WERI-Rb-1 (cell line): ENCODE measurements at regions not wholly inside any gene's neighbourhood (a gene's known extent, or its start where the extent isn't known, plus 50 kb on each side); places are given as distances from the start of the nearest gene placed in this dataset.
"Not testable (repeated sequence)": the region's sequence is repeated elsewhere in the genome, so short reads cannot be mapped to it uniquely, and the experiment has no call there.

Source experiments
- DNase-seq: peaks from one replicate; pipeline ENCODE4 v3.0.0-alpha.2; 2020
- H3K27ac ChIP-seq: fragments of 250-450 bp; sonication (Bioruptor Pico); 2 replicates; pipeline ENCODE4 v1.5.1; 2020; ENCODE audit warnings: mild to moderate bottlenecking, moderate library complexity
- H3K27me3 ChIP-seq: fragments of 250-450 bp; sonication (Bioruptor Pico); 2 replicates; pipeline ENCODE4 v1.5.1; 2021; ENCODE audit warnings: mild to moderate bottlenecking, low read depth, moderate library complexity; ENCODE audit not compliant: insufficient read depth, severe bottlenecking
- H3K36me3 ChIP-seq: fragments of 250-450 bp; sonication (Bioruptor Pico); 2 replicates; pipeline ENCODE4 v1.5.1; 2020; ENCODE audit warnings: mild to moderate bottlenecking, moderate library complexity
- H3K4me3 ChIP-seq: 2 replicates; pipeline ENCODE4 v1.5.1; 2011; ENCODE audit warnings: low read depth, mild to moderate bottlenecking, control low read depth, low read length
- H3K9me3 ChIP-seq: fragments of 250-450 bp; sonication (Bioruptor Pico); 2 replicates; pipeline ENCODE4 v1.5.1; 2021; ENCODE audit warnings: mild to moderate bottlenecking, moderate library complexity; ENCODE audit not compliant: severe bottlenecking
- TF ChIP-seq, protein P1 (sequence below): IDR thresholded peaks from 2 replicates; pipeline ENCODE4 v1.5.1; 2011; ENCODE audit warnings: low read depth, mild to moderate bottlenecking, control low read depth, inconsistent platforms, low read length

DNA sequence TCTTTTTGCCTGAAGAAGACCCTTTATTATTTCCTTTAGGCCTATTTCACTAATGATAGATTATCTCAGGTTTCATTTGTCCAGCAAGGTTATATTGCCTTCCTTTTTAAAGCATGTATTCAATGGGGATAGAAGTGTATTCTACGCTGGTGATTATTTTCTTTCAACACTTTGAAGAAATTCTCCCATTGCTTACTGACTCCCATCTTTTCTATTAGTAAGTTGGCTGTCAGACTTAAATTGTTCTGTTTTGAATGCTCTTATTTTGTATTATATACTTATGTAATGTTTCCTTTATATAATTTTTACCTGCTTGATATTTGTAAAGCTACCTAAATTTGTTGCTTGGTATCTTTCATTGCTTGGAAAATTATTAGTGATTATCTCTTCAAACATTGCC, 445.1 kb upstream of the RASGRP1 start:
- Histone ChIP-seq H3K27ac (no peak overlapping the region), H3K27me3 (peaks cover under 1% of the 10 kb centered on the region), H3K36me3 (no peaks in the 10 kb centered on the region), H3K4me3 (no peak overlapping the region), H3K9me3 (peaks cover 14% of the 10 kb centered on the region)
- TF ChIP-seq, protein P1, sequence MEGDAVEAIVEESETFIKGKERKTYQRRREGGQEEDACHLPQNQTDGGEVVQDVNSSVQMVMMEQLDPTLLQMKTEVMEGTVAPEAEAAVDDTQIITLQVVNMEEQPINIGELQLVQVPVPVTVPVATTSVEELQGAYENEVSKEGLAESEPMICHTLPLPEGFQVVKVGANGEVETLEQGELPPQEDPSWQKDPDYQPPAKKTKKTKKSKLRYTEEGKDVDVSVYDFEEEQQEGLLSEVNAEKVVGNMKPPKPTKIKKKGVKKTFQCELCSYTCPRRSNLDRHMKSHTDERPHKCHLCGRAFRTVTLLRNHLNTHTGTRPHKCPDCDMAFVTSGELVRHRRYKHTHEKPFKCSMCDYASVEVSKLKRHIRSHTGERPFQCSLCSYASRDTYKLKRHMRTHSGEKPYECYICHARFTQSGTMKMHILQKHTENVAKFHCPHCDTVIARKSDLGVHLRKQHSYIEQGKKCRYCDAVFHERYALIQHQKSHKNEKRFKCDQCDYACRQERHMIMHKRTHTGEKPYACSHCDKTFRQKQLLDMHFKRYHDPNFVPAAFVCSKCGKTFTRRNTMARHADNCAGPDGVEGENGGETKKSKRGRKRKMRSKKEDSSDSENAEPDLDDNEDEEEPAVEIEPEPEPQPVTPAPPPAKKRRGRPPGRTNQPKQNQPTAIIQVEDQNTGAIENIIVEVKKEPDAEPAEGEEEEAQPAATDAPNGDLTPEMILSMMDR = no peak
- DNase-seq = no peak

DNA sequence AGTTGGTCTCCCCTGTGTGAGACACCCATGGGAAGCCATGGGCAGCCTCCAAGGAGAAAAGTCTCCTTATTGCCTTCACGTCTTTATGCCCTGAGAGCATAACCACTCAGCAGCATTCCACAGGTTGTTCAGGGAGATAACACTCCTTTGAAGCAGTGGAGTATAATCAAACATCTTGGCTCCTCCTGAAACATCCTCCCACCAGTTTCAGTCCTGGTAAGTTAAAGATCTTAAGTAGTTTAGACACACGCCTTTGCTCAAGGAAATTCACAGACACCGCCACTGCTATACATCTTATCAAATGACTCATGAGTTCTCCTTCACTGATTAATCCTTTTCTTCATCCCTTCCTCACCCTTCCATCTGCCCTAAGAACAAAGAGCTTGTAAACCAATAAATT, 446.5 kb upstream of the RASGRP1 start:
- H3K9me3 ChIP-seq = peaks cover 14% of the 10 kb centered on the region
- H3K27ac ChIP-seq, DNase-seq, H3K27me3 ChIP-seq, H3K4me3 ChIP-seq, H3K36me3 ChIP-seq: not testable (repeated sequence)

DNA sequence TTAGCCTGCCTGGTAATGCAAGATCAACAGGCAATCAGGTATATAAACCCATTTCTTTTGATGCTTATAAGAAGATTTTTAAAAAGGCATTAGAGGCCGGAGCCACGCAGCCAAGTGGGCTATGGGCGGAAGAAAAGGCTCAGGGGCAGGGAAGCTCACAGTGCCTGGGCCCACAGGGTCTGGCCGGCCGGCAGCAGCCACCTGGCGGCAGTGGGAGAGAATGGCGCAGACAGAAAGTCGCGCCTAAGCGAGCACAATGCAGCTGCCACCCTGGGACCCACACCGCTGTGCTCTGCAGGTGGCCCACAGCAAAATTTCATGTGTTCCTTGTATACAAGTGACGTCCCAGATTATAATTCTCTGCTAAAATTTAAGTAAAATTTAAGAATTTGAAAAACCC, 448.6 kb upstream of the RASGRP1 start:
- DNase-seq = no peak
- Histone ChIP-seq H3K9me3 (peaks cover 14% of the 10 kb centered on the region), H3K27me3 (peaks cover 5% of the 10 kb centered on the region), H3K4me3 (no peak overlapping the region), H3K27ac (no peak overlapping the region), H3K36me3 (no peaks in the 10 kb centered on the region)
- TF ChIP-seq, protein P1 = no peak

DNA sequence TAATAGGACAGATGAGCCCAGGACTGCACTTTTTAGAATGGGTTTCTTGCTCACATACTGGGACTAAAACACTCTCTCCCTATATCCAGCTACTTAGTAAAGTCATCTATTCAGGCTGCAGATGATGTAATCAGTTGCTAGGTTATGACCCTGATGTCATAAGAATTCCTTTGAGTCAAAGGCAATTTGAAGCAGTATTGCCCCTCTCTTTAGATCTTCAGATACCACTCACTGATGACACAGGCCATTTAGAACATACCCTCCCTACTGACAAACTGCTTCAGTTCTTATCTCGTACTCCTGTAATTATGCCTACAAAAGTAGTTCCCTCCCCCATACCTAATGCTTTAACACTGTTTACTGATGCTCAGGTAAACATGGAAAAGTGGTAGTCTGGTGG, 450.1 kb upstream of the RASGRP1 start:
- no peak overlapping the region for H3K4me3 ChIP-seq
- H3K27me3 ChIP-seq = peaks cover 10% of the 10 kb centered on the region
- H3K9me3 ChIP-seq = peaks cover 11% of the 10 kb centered on the region
- no peak overlapping the region for H3K27ac ChIP-seq
- H3K36me3 ChIP-seq = no peaks in the 10 kb centered on the region
- DNase-seq = no peak
- TF ChIP-seq, protein P1 = no peak

DNA sequence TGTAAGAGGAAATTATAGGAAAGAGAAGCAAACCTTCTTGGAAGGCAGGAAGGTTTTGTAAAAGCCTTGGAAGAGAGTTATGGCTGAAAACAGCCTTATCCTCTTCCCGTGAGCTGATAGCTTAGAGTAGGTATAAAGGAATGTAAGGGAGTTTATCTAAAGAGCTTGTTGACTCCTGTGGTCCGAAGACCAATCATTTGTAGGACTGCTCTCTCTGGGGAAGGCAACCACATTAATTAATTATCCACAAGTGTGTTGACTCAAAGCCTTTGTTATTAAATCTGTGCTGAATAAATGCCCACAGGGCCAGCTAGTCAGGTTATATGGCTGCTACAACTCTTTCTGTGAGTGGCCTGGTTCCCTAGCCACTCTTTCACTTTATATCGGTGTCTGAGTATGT, 452.1 kb upstream of the RASGRP1 start:
- H3K27ac ChIP-seq = no peak overlapping the region
- H3K36me3 ChIP-seq = no peaks in the 10 kb centered on the region
- peaks cover 10% of the 10 kb centered on the region for H3K27me3 ChIP-seq
- H3K4me3 ChIP-seq = no peak overlapping the region
- no peaks in the 10 kb centered on the region for H3K9me3 ChIP-seq
- TF ChIP-seq, protein P1 = no peak
- DNase-seq = no peak

DNA sequence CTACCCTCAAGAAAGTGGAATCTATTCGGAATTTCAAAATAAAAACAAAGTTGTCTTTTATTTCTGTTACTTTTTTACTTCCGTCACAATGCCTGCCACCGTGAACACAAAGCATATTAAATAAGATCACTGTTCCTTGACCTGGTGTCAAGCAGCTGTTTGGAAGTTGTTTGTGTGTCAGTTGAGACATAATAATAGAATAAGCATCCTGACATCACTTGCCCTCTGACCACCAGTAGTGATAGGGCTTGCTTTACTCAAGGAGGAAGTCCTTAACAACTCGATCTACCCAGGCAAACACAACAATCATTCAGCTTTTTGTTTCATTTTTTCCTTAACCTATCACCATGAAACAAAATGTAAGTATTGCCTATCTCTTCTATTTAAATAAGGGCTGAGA, 454.4 kb upstream of the RASGRP1 start:
- TF ChIP-seq, protein P1 = no peak
- H3K9me3 ChIP-seq = no peaks in the 10 kb centered on the region
- no peak for DNase-seq
- H3K27ac ChIP-seq = no peak overlapping the region
- peaks cover 14% of the 10 kb centered on the region for H3K27me3 ChIP-seq
- no peak overlapping the region for H3K4me3 ChIP-seq
- H3K36me3 ChIP-seq = no peaks in the 10 kb centered on the region
